Muscle layer of colon (tissue), 2 donors: ENCODE measurements at regions not wholly inside any gene's neighbourhood (a gene's known extent, or its start where the extent isn't known, plus 50 kb on each side); places are given as distances from the start of the nearest gene placed in this dataset.
"Not testable (repeated sequence)": the region's sequence is repeated elsewhere in the genome, so short reads cannot be mapped to it uniquely, and the experiment has no call there.

Source experiments
- H3K27ac ChIP-seq: one replicate; pipeline ENCODE4 v1.7.0; 2013; ENCODE audit warnings: low read depth, mild to moderate bottlenecking, low read length, moderate library complexity
- H3K27me3 ChIP-seq, 2 donors: one replicate each; pipeline ENCODE4 v1.7.0; 2013; ENCODE audit warnings: low read length in 2 of 2, mild to moderate bottlenecking in 2 of 2; ENCODE audit not compliant: insufficient read depth in 2 of 2, control insufficient read depth in 1 of 2
- H3K36me3 ChIP-seq: one replicate; pipeline ENCODE4 v1.7.0; 2013; ENCODE audit warnings: mild to moderate bottlenecking, low read length; ENCODE audit not compliant: insufficient read depth
- H3K4me1 ChIP-seq: one replicate; pipeline ENCODE4 v1.7.0; 2013; ENCODE audit warnings: mild to moderate bottlenecking, low read length; ENCODE audit not compliant: insufficient read depth
- H3K4me3 ChIP-seq, 2 donors: one replicate each; pipeline ENCODE4 v1.7.0; 2013; ENCODE audit warnings: low read length in 2 of 2, low read depth in 1 of 2, mild to moderate bottlenecking in 1 of 2, moderate library complexity in 1 of 2
- H3K9ac ChIP-seq: one replicate; pipeline ENCODE4 v1.7.0; 2013; ENCODE audit warnings: low read length
- H3K9me3 ChIP-seq: one replicate; pipeline ENCODE4 v1.7.0; 2013; ENCODE audit warnings: mild to moderate bottlenecking, low read length
- donor health status: abdominal sarcoma.
- donor health status: Adenocarcinoma of cecum.

DNA sequence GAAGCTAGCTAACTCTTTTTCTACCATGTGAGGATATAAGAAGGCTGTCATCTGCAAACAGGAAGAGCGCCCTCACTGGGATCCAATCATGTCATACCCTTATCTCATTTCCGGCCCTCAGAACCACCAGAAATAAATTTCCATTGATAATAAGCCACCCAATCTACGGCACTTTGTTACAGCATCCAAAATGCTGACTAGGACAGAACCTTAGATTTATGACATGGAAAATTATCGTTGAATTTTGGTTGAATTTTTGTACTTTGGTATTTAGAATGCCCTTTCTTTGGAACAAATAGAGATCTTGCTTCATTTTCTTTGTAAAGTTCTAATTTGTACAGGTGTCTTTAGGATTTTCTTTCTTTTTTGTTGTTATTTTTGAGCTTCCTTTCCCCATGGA lies 53.3 kb upstream of the CYLC2 start:
- Histone ChIP-seq H3K9ac (no peak overlapping the region), H3K27ac (no peak overlapping the region), H3K9me3 (no peaks in the 10 kb centered on the region), H3K36me3 (no peaks in the 10 kb centered on the region), H3K4me1 (no peaks in the 10 kb centered on the region), H3K4me3 (no peak overlapping the region), H3K27me3 (no peaks in the 10 kb centered on the region)

DNA sequence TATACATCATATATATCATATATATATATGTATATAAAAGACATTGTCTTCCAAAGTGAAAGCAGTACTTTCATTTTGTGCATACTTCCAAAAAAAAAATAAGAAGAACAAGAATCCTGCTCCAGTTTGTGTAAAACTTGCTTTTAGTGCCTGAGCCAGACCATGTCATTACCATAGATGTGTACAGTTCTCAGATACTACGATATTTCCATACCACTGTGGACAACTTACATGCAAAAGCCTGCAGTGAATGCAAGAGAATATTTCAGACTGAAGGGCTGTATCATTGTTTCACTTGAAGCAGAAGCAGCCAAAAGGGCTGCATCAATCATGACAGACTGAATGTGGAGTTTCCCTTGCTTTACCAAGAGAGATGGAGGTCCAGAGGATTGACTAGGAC lies 72.6 kb upstream of the CYLC2 start:
- Histone ChIP-seq H3K27ac (no peak overlapping the region), H3K27me3 (no peaks in the 10 kb centered on the region), H3K4me3 (no peak overlapping the region), H3K9ac (no peak overlapping the region), H3K36me3 (no peaks in the 10 kb centered on the region), H3K9me3 (no peaks in the 10 kb centered on the region), H3K4me1 (no peaks in the 10 kb centered on the region)

DNA sequence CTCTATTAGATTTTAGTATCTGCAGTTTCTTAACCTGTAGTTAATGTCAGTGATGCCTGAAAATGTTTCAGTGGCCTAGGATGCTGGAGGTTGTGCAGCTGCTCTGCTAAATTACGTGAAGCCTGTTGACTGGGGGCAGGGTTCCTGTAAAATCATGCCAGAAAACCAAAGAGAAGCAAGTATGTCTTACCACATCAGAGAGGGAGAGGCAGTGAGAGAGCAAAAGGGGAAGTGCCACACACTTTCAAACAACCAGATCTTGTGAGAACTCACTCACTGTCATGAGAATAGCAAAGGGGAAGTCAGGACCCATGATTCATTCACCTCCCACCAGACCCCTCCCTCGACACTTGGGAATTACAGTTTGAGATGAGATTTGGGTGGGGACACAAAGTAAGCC lies 83.9 kb upstream of the CYLC2 start:
- Histone ChIP-seq H3K36me3 (no peaks in the 10 kb centered on the region), H3K27me3 (no peaks in the 10 kb centered on the region), H3K27ac (no peak overlapping the region), H3K9me3 (no peaks in the 10 kb centered on the region), H3K4me3 (no peak overlapping the region), H3K9ac (no peak overlapping the region), H3K4me1 (no peaks in the 10 kb centered on the region)

DNA sequence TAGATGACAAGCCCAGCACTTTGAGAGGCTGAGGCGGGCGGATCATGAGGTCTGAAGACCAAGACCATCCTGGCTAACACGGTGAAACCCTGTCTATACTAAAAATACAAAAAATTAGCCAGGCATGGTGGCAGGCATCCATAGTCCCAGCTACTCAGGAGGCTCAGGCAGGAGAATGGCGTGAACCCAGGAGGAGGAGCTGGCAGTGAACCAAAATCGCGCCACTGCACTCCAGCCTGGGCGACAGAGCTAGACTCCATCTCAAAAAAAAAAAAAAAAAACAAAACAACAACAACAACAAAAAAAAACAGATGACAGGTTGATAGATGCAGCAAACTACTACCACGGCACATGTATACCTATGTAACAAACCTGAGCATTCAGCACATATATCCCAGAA lies 89.3 kb upstream of the CYLC2 start:
- not testable (repeated sequence) for H3K9me3 ChIP-seq, H3K4me3 ChIP-seq, H3K27ac ChIP-seq, H3K4me1 ChIP-seq, H3K9ac ChIP-seq, H3K27me3 ChIP-seq, H3K36me3 ChIP-seq

DNA sequence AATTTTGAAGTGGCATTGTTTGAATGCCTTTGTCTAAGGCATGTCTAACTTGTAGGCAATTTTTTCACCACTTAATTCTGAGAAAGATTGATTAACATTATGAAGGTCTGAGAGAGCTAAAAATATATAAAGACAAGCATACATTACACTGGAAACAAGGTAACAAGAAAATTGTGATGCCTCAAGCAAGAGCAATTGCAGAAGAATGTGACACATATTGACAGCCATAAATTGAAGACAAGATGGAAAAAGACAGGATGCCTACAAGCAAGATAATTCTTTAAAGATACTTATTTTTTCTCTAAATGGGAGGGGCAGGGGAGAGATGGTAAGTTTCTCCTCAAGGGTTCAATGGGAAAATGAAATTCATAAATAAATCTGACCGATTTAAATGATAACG lies 103.1 kb upstream of the CYLC2 start:
- H3K9ac ChIP-seq = no peak overlapping the region
- H3K27ac ChIP-seq = no peak overlapping the region
- H3K27me3 ChIP-seq = no peaks in the 10 kb centered on the region
- H3K36me3 ChIP-seq = no peaks in the 10 kb centered on the region
- no peak overlapping the region for H3K4me3 ChIP-seq
- no peaks in the 10 kb centered on the region for H3K4me1 ChIP-seq
- no peaks in the 10 kb centered on the region for H3K9me3 ChIP-seq

DNA sequence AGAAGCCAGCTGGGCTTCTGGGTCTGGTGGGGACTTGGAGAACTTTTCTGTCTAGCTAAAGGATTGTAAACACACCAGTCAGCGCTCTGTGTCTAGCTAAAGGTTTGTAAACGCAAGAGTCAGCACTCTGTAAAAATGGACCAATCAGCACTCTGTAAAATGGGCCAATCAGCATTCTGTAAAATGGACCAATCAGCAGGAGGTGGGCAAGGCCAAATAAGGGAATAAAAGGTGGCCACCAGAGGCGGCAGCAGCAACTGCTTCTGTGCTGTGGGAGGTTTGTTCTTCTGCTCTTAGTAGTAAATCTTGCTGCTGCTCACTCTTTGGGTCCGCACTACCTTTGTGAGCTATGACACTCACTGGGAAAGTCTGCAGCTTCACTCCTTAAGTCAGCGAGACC lies 106.4 kb upstream of the CYLC2 start:
- not testable (repeated sequence) for H3K27ac ChIP-seq, H3K36me3 ChIP-seq, H3K4me1 ChIP-seq, H3K4me3 ChIP-seq, H3K9ac ChIP-seq, H3K9me3 ChIP-seq, H3K27me3 ChIP-seq

DNA sequence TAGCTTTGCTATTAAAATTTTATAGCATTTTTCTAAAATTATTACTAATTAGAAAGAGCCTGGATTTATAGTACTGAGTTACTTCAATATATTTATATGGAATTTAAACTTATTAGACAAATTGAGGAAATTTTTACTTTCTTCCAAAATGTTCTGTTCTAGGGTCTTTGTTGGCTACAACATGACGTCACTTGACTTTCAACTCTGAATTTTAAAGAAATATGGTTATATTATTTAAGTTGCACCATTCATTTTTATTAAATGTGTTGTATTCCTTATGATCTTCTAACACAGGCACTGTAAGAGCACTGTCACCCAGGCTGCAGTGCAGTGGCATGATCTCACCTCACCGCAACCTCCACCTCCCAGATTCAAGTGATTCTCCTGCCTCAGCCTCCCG lies 119.4 kb upstream of the CYLC2 start:
- no peaks in the 10 kb centered on the region for H3K9me3 ChIP-seq
- no peaks in the 10 kb centered on the region for H3K4me1 ChIP-seq
- no peaks in the 10 kb centered on the region for H3K27me3 ChIP-seq
- no peak overlapping the region for H3K27ac ChIP-seq
- H3K4me3 ChIP-seq = no peak overlapping the region
- no peaks in the 10 kb centered on the region for H3K36me3 ChIP-seq
- no peak overlapping the region for H3K9ac ChIP-seq

DNA sequence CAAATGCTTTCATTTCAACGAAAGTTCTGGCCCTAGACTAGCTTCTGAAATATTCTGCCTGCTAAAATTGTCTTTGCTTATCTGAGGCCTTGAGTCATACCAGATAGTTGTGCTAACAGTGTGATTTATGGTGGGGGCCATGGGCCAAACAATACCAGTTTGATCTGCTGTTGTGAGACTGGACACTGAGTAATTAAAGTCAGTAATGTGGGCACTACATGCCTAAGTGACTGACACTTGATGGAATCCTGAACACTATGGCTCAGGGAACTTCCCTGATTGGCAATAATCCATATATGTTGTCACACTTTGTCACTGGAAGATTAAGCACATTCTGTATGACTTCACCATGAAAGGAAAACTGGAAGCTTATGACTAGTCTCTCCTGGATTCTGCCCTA lies 127.6 kb upstream of the CYLC2 start:
- Histone ChIP-seq H3K4me3 (no peak overlapping the region), H3K27me3 (no peaks in the 10 kb centered on the region), H3K4me1 (no peaks in the 10 kb centered on the region), H3K9me3 (no peaks in the 10 kb centered on the region), H3K36me3 (no peaks in the 10 kb centered on the region), H3K9ac (no peak overlapping the region), H3K27ac (no peak overlapping the region)

DNA sequence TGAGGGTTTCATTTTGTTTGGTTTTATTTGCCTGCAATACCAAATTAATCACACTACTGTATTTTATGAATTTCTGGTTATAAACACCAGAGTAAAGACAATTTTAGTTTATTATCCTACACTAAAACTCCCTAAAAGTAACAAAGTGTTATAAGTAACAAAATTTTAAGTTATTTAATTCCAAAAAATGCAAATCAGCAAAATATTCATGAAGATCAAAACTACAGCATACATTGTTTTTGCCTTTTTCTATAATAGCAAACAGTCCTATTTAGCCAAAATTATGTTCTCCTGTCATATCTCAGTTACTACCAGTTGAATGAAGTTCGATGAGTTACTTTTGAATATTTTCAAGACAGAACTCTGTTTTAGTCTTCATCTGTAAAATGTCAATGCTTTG lies 132.7 kb upstream of the CYLC2 start:
- Histone ChIP-seq H3K9ac (no peak overlapping the region), H3K36me3 (no peaks in the 10 kb centered on the region), H3K9me3 (no peaks in the 10 kb centered on the region), H3K4me3 (no peak overlapping the region), H3K27me3 (no peaks in the 10 kb centered on the region), H3K27ac (no peak overlapping the region), H3K4me1 (no peaks in the 10 kb centered on the region)

DNA sequence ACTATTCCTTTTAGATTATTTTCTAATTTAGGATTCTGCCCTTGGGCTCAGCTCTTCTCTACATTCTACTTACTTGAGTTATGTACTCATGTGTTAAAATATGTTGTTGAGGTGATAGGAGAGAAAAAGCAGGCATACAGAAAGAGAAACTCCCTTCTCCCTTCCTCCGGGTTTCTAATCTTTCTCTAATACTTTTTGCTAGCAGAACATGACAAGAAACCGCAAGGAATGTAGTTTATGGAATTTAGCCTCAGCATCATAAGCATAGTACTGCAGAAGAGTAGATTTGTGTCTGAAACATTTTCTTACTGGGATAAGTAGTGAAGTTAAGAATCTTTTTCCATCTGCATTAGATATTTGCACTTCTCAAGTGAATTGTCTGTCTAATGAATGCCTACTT lies 139.5 kb upstream of the CYLC2 start:
- Histone ChIP-seq H3K4me3 (no peak overlapping the region), H3K27ac (no peak overlapping the region), H3K4me1 (no peaks in the 10 kb centered on the region), H3K9me3 (no peaks in the 10 kb centered on the region), H3K36me3 (no peaks in the 10 kb centered on the region), H3K27me3 (no peaks in the 10 kb centered on the region), H3K9ac (no peak overlapping the region)

DNA sequence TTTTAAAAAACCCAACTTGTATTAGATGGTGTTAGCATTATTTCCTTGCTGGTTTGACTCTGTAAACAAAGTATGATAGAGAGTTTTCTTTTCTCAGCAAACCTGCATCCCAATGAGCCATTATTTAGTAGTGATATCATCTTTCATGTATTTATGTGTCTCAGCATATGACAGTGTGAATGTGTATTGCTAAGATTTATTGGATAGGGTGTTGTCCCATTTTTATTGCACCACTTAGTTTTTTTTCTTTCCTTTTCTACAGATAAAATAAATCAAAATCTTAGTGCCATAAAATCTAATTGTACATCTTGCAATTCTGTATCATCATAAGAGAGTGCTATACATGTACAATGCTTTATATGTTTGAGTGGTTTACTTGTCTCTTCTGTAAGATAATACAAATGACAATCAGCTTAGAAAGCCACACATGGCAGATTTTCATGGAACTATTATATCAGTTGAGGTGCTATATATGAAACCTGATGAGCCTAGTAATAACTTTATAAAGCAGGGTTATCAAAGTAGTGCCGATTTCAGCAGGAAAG lies 149.2 kb upstream of the CYLC2 start:
- Histone ChIP-seq H3K9ac (no peak overlapping the region), H3K4me3 (no peak overlapping the region), H3K27me3 (no peaks in the 10 kb centered on the region), H3K4me1 (no peaks in the 10 kb centered on the region), H3K36me3 (no peaks in the 10 kb centered on the region), H3K27ac (no peak overlapping the region), H3K9me3 (no peaks in the 10 kb centered on the region)

DNA sequence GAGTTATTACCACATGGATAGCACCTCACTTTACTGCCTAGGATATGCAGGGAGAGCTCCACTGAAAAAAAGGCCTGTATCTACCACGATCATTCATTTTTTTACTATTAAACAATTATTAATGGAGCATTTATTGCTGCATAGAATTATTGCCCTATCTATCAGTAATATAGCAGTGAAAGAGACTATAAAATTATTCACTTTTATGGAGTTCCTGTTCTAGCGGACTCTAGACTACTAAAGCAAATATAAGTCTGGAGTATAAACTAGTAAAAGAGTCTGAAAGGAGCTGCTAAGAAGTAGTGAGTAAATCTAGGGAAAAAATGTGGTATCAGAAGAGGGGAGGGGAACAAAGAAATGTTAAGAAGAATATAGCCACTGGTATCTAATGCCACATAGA lies 150.4 kb upstream of the CYLC2 start:
- Histone ChIP-seq H3K27ac (no peak overlapping the region), H3K9me3 (no peaks in the 10 kb centered on the region)

More for the DNA sequence above, 150.4 kb upstream of the CYLC2 start:
- H3K27me3 ChIP-seq = no peaks in the 10 kb centered on the region
- no peak overlapping the region for H3K9ac ChIP-seq
- no peak overlapping the region for H3K4me3 ChIP-seq
- H3K4me1 ChIP-seq = no peaks in the 10 kb centered on the region
- no peaks in the 10 kb centered on the region for H3K36me3 ChIP-seq
